PC-9 (cell line): ENCODE measurements at regions not wholly inside any gene's neighbourhood (a gene's known extent, or its start where the extent isn't known, plus 50 kb on each side); places are given as distances from the start of the nearest gene placed in this dataset.

Source experiments
- CTCF ChIP-seq: fragments of 200-600 bp; sonication (generic); conservative IDR thresholded peaks from 2 replicates; pipeline ENCODE4 v1.6.1; 2017; ENCODE audit warnings: mixed run types, antibody characterized with exemption, mild to moderate bottlenecking, moderate library complexity
- EZH2 ChIP-seq: fragments of 200-600 bp; sonication (generic); IDR thresholded peaks from 2 replicates; pipeline ENCODE4 v1.8.0; 2017; ENCODE audit warnings: antibody characterized with exemption, low read depth

GRCh38 chr2:8193686-8194615 lies 487.9 kb upstream of the ID2 start:
- TF ChIP-seq CTCF: no peak
- TF ChIP-seq EZH2: no peak
